ENCODE measurements at regions not wholly inside any gene's neighbourhood (a gene's known extent, or its start where the extent isn't known, plus 50 kb on each side); places are given as distances from the start of the nearest gene placed in this dataset. TPM values are rescaled to one million over a fixed set of nuclear protein-coding genes. Genes with fewer than 3 reads are reported as not detected.

GRCh38 chr20:57760698-57761412 lies 51.0 kb upstream of the PMEPA1 start:
- Histone ChIP-seq H3K4me3 (no peak overlapping the region), H3K4me1 (ENCODE audit: control insufficient read depth in 5 of 5, insufficient read depth in 5 of 5, low read length in 5 of 5) (no peaks in the 10 kb centered on the region), H3K36me3 (ENCODE audit: control insufficient read depth in 4 of 4, insufficient read depth in 4 of 4, low read length in 4 of 4) (no peaks in the 10 kb centered on the region), H3K27ac (ENCODE audit: low read depth in 1 of 2, low read length in 1 of 2) (no peak overlapping the region), H3K9me3 (ENCODE audit: control insufficient read depth in 4 of 4, insufficient read depth in 3 of 4, low read length in 3 of 4) (peaks cover 0 to 6% (median 3%) of the 10 kb centered on the region in 4 donors), H3K27me3 (ENCODE audit: control insufficient read depth in 3 of 3, insufficient read depth in 3 of 3, low read length in 2 of 3) (no peaks in the 10 kb centered on the region), H3K9ac (ENCODE audit: insufficient read depth in 1 of 2, low read length in 2 of 2) (no peak overlapping the region)
- WGBS, 2 donors = 83 to 95% methylated on average over 4 of the region's 4 CpGs
- ATAC-seq (ENCODE audit: insufficient read depth, low FRiP score) (peak; percentile 19), DNase-seq (no peak)
- no peak for TF ChIP-seq CTCF (IDR thresholded peaks at IDR 0.05; ENCODE audit: control extremely low read depth, extremely low read depth)

- Histone ChIP-seq H3K9me3 (ENCODE audit: control insufficient read depth in 4 of 4, insufficient read depth in 3 of 4, low read length in 3 of 4) (peaks cover 0 to 5% (median 2%) of the 10 kb centered on the region in 4 donors), H3K4me3 (no peak overlapping the region), H3K36me3 (ENCODE audit: control insufficient read depth in 4 of 4, insufficient read depth in 4 of 4, low read length in 4 of 4) (no peaks in the 10 kb centered on the region), H3K9ac (ENCODE audit: insufficient read depth in 1 of 2, low read length in 2 of 2) (no peak overlapping the region), H3K27ac (ENCODE audit: low read depth in 1 of 2, low read length in 1 of 2) (no peak overlapping the region), H3K27me3 (ENCODE audit: control insufficient read depth in 3 of 3, insufficient read depth in 3 of 3, low read length in 2 of 3) (no peaks in the 10 kb centered on the region), H3K4me1 (ENCODE audit: control insufficient read depth in 5 of 5, insufficient read depth in 5 of 5, low read length in 5 of 5) (no peaks in the 10 kb centered on the region)
- TF ChIP-seq CTCF (IDR thresholded peaks at IDR 0.05; ENCODE audit: control extremely low read depth, extremely low read depth) = no peak
- DNase-seq (no peak), ATAC-seq (ENCODE audit: insufficient read depth, low FRiP score) (no peak)
- WGBS, 2 donors = 91 to 98% methylated on average over 4 of the region's 4 CpGs
Measured at GRCh38 chr20:57759724-57760123, 49.9 kb upstream of the PMEPA1 start.

Small RNA genes lying in the stretch of these regions (small RNA-seq; reads per million reads assigned to genes)
- not detected for gene MIR4532 (ENCODE audit: low replicate concordance)

All from lung (tissue), 12 donors.